DOHH2 (cell line): ENCODE measurements at regions not wholly inside any gene's neighbourhood (a gene's known extent, or its start where the extent isn't known, plus 50 kb on each side); places are given as distances from the start of the nearest gene placed in this dataset.

Source experiments
- EZH2phosphoT487 ChIP-seq: fragments of 200-600 bp; sonication (generic); IDR thresholded peaks from 2 replicates; pipeline ENCODE4 v1.6.1; 2017; ENCODE audit warnings: borderline replicate concordance, mild to moderate bottlenecking, antibody characterized with exemption, low read length, moderate library complexity, mixed read lengths
- TF ChIP-seq, protein P1 (sequence below): fragments of 200-600 bp; sonication (generic); IDR thresholded peaks from one replicate; pipeline ENCODE4 v1.5.1; 2014; ENCODE audit warnings: antibody characterized with exemption, mild to moderate bottlenecking, low read depth, low read length; ENCODE audit not compliant: poor library complexity, severe bottlenecking

DNA sequence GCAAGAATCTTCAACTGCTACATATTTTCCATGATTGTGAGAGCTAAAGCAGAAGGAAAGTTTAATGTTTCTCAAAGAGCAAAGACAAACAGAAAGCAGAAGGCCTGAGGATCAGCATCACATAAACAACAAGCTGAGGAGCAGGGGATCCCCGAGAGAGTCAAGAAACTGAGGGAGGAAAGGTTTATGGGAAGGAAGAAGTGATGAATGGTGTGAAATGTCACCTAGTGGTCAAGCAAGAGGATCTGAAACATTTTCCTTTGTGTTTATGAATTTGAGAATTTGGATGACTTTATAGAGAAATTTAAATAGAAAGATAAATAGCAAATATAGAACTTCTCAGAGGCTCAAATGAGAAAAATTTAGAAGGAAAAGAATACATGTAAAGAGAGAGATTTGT, 481.9 kb downstream of the CHSY3 start:
- TF ChIP-seq, protein P1, sequence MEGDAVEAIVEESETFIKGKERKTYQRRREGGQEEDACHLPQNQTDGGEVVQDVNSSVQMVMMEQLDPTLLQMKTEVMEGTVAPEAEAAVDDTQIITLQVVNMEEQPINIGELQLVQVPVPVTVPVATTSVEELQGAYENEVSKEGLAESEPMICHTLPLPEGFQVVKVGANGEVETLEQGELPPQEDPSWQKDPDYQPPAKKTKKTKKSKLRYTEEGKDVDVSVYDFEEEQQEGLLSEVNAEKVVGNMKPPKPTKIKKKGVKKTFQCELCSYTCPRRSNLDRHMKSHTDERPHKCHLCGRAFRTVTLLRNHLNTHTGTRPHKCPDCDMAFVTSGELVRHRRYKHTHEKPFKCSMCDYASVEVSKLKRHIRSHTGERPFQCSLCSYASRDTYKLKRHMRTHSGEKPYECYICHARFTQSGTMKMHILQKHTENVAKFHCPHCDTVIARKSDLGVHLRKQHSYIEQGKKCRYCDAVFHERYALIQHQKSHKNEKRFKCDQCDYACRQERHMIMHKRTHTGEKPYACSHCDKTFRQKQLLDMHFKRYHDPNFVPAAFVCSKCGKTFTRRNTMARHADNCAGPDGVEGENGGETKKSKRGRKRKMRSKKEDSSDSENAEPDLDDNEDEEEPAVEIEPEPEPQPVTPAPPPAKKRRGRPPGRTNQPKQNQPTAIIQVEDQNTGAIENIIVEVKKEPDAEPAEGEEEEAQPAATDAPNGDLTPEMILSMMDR = no peak
- TF ChIP-seq EZH2phosphoT487 = no peak
